ENCODE measurements at regions not wholly inside any gene's neighbourhood (a gene's known extent, or its start where the extent isn't known, plus 50 kb on each side); places are given as distances from the start of the nearest gene placed in this dataset.

- Histone ChIP-seq H3K27ac (no peak overlapping the region), H3K4me1 (no peaks in the 10 kb centered on the region), H3K9me3 (no peaks in the 10 kb centered on the region), H3K4me3 (no peak overlapping the region), H3K36me3 (no peaks in the 10 kb centered on the region), H3K27me3 (no peaks in the 10 kb centered on the region)
- WGBS, 2 donors (ENCODE audit: low coverage in 1 of 2) = 92% methylated on average over 1 of the region's 1 CpG
- no peak for TF ChIP-seq POLR2AphosphoS5 (IDR thresholded peaks at IDR 0.05)
- TF ChIP-seq CTCF (IDR thresholded peaks at IDR 0.05) = no peak
- TF ChIP-seq POLR2A (IDR thresholded peaks at IDR 0.05) = no peak
- no peak for TF ChIP-seq EP300 (IDR thresholded peaks at IDR 0.05)
- no peak for ATAC-seq
Measured at GRCh38 chr13:61935710-61936109, 520.1 kb upstream of the PCDH20 start.

GRCh38 chr13:61927648-61928047 lies 512.0 kb upstream of the PCDH20 start:
- no peak for ATAC-seq
- H3K27me3 ChIP-seq = no peaks in the 10 kb centered on the region
- no peak overlapping the region for H3K27ac ChIP-seq
- H3K9me3 ChIP-seq = peaks cover 0 to 10% (median 0%) of the 10 kb centered on the region in 3 donors
- TF ChIP-seq EP300 (IDR thresholded peaks at IDR 0.05) (no peak), CTCF (IDR thresholded peaks at IDR 0.05) (no peak), POLR2A (IDR thresholded peaks at IDR 0.05) (no peak), POLR2AphosphoS5 (IDR thresholded peaks at IDR 0.05) (no peak)
- H3K4me1 ChIP-seq = no peaks in the 10 kb centered on the region
- H3K4me3 ChIP-seq = no peak overlapping the region
- 50 to 74% methylated on average over 1 of the region's 1 CpG for WGBS, 2 donors (ENCODE audit: low coverage in 1 of 2)
- H3K36me3 ChIP-seq = no peaks in the 10 kb centered on the region

GRCh38 chr13:61918841-61919240 lies 503.2 kb upstream of the PCDH20 start:
- Histone ChIP-seq H3K4me3 (no peak overlapping the region), H3K36me3 (no peaks in the 10 kb centered on the region), H3K27me3 (no peaks in the 10 kb centered on the region), H3K4me1 (no peaks in the 10 kb centered on the region), H3K27ac (no peak overlapping the region), H3K9me3 (peaks cover 0 to 8% (median 0%) of the 10 kb centered on the region in 3 donors)
- TF ChIP-seq EP300 (IDR thresholded peaks at IDR 0.05) (no peak), POLR2AphosphoS5 (IDR thresholded peaks at IDR 0.05) (no peak), POLR2A (IDR thresholded peaks at IDR 0.05) (no peak), CTCF (IDR thresholded peaks at IDR 0.05) (no peak)
- ATAC-seq = no peak
- 88 to 100% methylated on average over 1 of the region's 2 CpGs for WGBS, 2 donors (ENCODE audit: low coverage in 1 of 2)

GRCh38 chr13:61916483-61916882 lies 500.8 kb upstream of the PCDH20 start:
- Histone ChIP-seq H3K9me3 (no peaks in the 10 kb centered on the region), H3K27me3 (no peaks in the 10 kb centered on the region), H3K4me1 (no peaks in the 10 kb centered on the region), H3K36me3 (no peaks in the 10 kb centered on the region), H3K4me3 (no peak overlapping the region), H3K27ac (no peak overlapping the region)
- ATAC-seq = no peak
- 86 to 88% methylated on average over 1 of the region's 1 CpG for WGBS, 2 donors (ENCODE audit: low coverage in 1 of 2)
- TF ChIP-seq EP300 (IDR thresholded peaks at IDR 0.05) = no peak
- TF ChIP-seq POLR2AphosphoS5 (IDR thresholded peaks at IDR 0.05) = no peak
- TF ChIP-seq POLR2A (IDR thresholded peaks at IDR 0.05) = no peak
- no peak for TF ChIP-seq CTCF (IDR thresholded peaks at IDR 0.05)

- Histone ChIP-seq H3K9me3 (no peaks in the 10 kb centered on the region), H3K4me1 (no peaks in the 10 kb centered on the region), H3K27ac (no peak overlapping the region), H3K4me3 (no peak overlapping the region), H3K36me3 (no peaks in the 10 kb centered on the region), H3K27me3 (no peaks in the 10 kb centered on the region)
- no peak for TF ChIP-seq EP300 (IDR thresholded peaks at IDR 0.05)
- TF ChIP-seq POLR2A (IDR thresholded peaks at IDR 0.05) = no peak
- TF ChIP-seq CTCF (IDR thresholded peaks at IDR 0.05) = no peak
- no peak for TF ChIP-seq POLR2AphosphoS5 (IDR thresholded peaks at IDR 0.05)
- no peak for ATAC-seq
- 91 to 100% methylated on average over 1 of the region's 1 CpG for WGBS, 2 donors (ENCODE audit: low coverage in 1 of 2)
Measured at GRCh38 chr13:61913183-61913582, 497.5 kb upstream of the PCDH20 start.

Measured in gastroesophageal sphincter (tissue), 4 donors.